ENCODE measurements at regions not wholly inside any gene's neighbourhood (a gene's known extent, or its start where the extent isn't known, plus 50 kb on each side); places are given as distances from the start of the nearest gene placed in this dataset.
"Not testable (repeated sequence)": the region's sequence is repeated elsewhere in the genome, so short reads cannot be mapped to it uniquely, and the experiment has no call there.

DNA sequence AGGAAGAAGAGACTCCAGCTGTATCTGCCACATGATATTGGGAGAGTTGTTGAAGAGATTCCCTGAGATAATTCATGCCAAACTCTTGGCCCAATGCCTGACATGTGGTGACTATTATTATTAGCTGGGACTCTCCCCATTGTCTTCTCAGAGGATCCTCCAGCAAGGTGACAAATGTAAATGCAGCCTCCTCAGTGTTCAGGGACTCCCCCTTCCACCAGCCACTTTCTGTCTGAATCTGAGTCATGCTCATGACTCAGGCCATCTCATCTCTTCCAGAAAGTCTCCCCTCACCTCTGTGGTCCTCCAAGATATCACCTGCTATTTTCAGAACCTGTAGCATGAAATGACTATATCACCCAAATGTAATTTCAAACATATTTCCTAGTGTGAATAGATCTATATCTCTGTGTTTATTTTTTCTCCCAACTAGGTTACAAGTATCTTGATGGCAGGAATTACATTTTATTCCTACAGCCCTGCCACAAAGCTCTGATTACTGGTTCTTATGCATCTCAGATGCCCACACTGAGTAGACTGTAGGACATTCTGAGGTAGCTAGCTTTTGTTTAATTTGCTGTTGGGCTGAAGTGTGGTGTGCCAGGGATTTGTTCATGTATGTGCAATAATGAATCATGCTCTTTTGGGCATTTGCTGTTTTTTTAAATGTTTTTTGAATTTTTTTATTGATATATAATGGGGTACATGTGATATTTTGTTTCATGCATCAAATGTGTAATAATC, 126.6 kb upstream of the IL12B start:
- DNase-seq: no peak

DNA sequence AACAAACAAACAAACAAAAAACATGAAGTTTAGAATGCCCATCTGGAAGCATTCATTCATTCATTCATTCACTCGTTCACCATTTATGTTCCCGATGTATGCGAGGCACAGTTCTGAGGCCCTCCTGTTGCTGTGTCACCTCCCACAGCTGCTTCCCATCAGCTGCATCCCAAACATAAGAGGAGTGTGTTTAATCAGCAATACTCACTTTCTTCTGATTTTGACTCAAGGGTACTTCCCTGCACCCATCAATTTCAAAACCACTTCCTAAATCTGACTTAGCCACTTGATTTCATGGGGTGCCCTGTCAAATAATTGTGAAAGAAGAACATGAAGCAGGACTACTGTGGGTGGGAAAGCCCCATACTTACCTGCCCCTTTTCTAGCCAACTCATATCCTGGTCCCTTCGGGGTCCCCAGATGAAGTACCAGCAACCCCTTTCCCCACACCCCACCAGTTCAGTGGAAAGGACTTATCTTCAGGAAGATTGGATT, 128.0 kb upstream of the IL12B start:
- no peak for DNase-seq

DNA sequence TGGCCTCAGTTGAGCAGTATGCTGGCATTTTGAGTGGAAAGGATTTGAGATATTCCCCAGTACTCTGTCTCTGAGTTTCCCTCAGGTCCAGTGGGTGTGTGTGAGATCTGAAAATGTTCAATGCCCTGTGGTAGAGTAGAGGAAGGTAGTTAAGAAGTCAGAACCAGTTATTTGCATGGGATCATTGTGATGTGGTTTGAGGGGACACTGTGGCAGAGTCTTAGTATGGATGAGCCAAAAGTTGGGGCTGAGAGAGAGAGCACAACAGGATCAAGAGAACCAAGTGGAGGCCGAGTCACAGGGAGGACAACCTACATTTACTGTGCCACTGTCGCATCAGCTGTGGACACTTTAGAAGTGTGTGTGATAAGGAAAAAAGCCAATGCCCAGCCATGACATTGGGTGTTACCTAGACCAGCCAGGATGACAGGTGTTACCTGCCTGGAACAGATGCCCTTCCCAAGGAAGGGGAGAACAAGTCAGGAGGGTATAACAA, 128.9 kb upstream of the IL12B start:
- DNase-seq: no peak

DNA sequence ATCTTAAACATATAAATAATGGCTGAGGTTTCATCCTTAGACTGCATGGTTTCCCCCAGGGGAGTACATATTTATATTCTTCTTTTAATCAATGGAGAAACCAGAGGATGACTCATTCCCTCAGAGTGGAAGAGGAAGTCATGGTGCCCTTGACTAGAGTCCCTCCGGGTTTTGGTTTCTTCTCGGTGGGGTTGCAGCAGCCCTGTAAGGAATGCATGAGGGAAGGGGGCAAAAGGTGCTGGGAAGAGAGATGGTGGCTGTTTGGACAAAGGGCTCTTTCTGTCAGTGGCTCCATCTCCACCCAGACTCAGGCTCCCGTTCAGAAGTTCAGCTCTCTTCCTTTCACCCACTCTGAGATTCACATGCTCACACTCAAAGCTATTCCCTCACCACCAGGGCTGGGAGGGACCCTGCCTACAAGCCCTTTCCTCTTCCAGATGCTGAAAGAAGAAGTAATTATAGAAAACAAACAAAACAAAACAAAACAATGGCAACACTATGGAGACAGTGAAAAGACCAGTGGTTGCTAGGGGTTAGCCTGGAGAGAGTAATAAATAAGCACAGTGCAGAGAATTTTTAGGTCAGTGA, 129.8 kb upstream of the IL12B start:
- no peak for DNase-seq

DNA sequence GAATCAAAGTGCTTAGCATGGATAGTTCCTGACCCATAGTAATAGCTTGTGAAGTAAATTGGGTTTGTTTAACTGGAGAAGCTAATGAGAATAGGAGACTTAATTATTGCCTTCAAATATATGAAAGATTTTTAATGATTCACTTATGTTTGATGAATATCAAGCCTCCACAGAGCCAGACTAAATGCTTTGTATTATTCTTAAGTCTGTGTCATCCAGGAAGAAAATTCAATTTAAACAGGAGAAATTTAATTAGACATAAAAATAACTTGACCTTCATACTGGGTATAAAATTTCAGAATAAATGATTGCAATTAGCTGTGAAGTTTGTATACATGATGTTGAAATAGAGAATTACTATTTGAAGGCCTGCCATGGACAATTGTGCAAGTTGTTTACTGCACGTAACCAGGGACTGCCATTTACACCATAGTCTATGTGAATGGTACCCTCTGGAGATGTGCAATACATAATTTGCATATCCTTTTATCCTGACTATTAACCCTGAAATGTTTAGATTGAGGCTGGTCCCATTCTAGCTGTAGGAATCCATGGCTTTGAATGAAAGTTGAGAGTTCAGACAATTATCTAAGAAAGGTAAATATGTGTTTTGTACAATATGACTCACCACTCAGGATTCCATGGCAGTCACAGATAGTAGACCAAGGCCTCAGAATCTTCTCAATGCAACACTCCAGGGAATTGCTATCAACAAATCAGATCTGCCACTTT, 133.5 kb upstream of the IL12B start:
- DNase-seq: no peak

DNA sequence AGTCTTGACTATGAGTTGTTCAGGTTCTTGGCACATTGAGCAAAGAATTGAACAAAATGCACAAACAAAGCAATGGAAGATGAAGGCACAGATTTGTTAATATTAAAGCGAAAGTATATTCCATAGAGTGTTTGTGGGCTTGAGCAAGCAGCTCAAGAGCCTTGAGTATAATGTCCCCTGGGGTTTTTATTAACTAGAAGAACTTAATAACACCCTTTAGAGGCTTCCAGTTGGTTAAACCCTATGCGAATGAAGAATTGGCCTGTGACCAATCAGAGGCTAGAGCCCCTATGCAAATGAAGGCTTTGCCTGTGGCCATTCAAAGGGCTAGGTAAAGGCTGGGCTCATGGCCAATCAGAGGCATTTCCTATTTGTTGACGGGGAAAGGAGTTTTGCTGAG, 135.3 kb upstream of the IL12B start:
- DNase-seq: no peak

DNA sequence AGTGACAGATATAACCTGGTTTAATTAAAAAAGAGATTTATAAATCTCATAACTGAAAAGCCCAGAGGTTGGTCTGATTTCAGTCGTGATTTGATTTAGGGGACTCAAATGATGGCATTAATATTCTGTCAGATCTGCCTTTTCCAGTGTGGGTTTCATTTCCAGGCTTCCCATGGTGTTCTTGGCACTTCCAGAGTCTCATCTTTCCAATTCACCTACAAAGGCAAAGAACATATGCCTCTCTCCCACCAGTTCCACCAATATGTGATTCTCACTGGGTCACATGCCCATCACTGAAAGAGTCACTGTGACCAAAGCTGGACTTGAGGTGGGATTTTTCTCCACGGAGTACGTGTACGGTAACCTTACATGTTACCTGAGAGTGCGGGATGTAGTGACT, 137.4 kb upstream of the IL12B start:
- no peak for DNase-seq

DNA sequence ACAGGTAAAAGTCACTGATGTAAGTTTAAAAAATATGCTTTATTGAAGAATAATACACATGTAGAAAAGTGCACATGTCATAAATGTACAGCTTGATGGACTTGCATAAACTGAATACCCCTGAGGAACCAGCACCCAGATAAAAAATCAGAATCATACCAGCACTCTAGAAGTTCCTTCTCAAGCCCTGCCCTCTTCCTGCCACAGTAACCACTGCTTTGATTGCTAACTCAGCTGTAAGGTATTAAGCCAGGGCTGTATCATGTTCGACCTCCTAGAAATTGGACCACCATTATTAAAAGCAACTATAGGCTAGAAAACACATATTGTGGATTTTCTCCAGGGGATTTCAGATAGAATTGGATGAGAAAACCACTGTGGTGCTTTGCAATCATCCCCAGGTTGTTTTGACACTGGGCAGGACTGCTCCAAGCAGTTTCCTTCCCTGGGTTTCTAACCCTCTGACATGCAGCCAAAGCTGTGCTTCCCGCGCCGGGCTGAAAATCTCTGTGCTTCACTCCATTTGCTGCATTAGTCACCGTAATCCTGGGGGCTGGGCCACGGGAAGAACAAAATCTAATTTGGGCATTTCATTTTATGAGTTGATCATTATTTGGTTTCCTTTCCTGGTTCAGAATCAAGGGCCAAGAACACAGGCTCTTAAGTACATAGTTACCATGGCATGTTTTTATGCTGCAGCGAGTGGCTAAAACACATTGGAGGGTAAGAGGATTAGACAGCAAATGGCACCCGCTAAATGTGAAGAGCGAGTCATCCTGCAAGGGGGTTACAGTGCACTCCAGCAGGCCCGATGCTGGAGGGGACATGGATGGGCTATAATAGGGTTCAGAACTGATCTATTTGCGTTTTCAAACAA, 139.4 kb upstream of the IL12B start:
- no peak for DNase-seq

DNA sequence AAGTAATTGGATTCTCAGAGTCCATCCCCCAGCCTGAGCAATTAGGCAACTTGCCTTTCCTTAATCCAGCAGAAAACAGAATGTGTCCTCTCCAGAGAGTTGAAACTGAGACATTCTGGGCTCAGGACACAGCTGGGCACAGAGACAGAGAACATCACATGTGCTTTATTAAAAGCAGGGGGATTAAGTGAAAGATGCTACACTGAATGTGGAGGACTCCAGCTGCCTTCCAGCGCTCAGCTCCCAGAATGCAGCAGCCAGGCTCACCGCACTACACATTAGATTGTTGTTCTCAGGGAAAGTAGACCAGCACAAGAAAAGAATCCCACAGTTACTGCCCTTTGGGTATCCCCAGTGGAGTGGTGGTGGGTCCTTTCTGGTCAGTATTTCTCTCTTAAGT, 141.6 kb upstream of the IL12B start:
- no peak for DNase-seq

DNA sequence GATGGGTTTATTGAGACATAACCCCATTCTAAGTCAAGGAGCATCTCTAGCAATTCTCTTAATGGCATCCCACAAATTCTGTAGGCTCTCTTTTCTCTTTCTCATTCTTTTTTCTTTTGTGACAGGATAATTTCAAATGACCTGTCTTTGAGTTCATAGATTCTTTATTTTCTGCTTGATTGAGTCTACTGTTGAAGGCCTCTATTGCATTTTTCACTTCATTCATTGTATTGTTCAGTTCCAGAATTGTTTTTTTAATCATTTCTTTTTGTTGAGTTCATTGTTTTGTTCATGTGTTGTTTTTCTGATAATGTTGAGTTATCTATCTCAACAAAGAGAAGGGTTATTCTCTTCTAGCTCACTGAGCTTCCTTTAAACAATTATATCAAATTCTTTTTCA, 144.7 kb upstream of the IL12B start:
- no peak for DNase-seq

DNA sequence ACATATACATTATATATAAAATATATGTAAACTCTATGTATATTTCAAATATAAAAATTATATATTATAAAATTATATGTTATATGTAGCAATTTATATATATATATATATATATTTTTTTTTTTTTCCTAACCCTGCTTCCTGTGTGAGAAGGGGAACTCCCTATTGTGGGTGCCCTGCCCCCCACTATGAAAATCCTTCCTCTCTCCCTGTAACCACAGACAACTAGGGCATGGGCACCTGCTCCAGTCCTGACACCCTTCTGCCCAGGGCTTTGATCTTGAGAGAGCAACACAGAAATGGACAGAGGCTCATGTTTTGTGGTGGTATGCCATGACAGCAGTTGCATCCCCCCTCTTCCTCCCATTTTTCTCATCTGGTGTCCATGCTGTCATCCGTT, 148.7 kb upstream of the IL12B start:
- no peak for DNase-seq

DNA sequence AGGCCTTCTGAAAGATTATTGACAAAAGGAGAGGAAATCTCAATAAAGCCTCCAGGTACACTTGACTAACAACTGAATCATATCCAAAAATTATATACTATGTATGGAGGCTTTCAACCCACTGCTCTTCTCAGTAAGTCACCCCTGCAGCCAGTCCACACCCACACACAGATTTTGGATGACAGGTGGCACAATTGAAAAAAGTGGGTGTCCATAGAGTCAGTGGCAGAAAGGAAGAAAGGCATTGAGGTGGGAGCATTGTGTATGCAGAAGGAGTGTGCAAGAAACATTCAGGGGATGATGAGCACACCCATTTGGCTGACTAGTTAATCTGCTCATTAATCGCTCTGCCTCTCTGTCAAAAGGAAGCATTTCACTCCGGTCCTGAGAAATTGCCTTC, 150.6 kb upstream of the IL12B start:
- no peak for DNase-seq

DNA sequence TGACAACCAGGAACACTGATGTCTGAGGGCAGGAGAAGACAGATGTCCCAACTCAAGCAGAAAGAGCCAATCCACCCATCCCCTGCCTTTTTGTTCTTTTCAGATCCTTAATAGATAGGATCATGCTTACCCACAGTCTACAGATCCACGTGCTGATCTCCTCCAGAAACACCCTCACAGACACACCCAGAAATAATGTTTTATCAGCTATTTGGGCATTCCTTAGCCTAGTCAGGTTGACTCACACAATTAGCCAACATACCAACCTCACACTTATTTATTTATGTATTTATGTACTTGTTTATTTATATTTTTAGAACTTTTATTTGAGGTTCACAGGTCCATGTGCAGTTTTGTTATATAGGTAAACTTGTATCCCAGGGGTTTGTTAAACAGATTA, 151.5 kb upstream of the IL12B start:
- no peak for DNase-seq

DNA sequence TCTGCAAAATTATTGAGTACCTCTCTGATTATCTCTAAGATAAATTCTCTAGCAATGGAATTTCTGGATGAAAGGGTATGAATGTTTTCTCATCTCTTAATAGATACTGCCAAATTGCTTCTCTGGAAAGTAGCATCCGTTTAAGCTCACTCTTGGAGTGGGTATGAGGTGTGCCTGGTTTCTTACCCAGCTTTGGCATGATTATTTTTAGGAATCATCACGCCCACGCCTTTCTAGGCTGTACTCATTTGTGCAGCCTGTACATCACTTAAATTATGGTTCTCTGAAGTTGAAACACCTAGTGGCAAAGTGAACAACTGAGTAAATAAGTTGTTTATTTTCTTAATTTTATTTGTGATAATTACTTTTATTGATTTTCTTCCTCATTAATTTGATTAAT, 156.5 kb upstream of the IL12B start:
- DNase-seq: no peak

DNA sequence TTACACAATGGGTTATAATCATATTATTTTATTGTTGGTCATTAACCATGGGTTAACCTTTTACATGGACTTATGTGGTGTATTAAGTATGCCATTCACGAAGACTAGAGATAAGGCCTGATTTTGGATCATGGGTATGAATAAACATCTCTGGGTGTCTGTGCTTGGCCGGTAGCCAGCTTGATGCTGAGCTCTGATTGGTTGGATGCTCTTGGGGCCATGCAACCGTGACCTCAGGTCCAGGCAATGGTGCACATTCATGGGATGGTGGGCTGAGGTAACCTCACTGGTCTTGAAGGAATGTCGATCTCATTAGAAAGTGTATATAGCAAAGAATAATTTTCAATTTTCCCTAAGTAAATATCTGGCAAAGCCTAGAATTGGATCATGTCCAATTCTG, 158.2 kb upstream of the IL12B start:
- no peak for DNase-seq

DNA sequence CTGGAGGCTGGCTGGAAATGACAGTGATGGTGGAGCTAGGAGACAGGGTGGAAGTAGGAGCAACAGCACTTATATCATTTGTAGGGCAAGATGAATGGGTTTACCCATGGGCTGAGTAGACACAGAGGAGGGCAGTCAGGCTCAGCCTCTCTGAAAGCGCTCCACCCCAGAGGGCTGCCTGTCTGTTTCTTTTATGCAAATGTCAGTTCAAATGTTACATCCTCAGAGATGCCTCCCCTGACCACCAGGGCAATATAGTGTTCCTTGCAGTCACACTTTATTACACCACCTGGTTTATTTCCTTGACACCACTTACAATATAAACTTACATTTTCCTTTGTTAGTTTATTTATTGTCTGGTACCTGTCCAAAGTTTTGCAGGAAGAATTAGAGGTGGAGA, 159.5 kb upstream of the IL12B start:
- DNase-seq: no peak

DNA sequence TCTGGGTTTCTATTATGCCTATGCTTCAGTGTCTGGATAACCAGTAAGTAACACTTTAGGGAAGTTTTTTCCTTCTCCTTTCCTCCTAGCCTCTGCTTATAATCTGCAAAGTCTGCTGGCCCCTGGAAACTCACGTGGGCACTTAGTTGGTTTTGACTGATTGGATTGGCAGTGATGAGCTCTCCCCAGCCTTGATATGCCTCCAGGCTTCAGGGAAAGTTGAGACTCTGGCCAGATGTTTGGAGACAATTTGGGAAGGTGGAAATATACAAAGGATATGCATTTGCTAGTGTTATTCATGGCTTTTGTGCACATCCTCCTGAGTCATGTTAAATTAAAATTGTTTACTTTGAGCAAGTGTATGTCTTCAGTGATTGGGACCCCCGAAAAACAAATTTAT, 160.2 kb upstream of the IL12B start:
- no peak for DNase-seq

DNA sequence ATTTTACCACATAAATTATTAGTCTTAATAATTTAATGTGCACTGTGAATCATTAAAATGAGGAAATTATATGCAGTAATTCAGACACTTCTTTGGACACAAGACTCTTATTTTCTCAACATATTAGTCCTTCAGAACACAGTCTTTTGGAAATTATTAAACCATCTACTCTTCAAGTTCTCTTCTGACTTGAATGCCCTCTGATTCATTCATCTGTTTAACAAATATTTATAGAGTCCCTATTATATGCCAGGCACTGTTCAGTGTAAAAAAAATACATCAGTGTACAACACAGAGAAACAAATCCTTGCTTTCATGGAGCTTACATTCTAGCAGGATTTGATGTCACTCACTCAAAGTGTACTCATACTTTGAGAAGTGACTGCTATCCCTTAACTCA, 163.4 kb upstream of the IL12B start:
- DNase-seq: no peak

DNA sequence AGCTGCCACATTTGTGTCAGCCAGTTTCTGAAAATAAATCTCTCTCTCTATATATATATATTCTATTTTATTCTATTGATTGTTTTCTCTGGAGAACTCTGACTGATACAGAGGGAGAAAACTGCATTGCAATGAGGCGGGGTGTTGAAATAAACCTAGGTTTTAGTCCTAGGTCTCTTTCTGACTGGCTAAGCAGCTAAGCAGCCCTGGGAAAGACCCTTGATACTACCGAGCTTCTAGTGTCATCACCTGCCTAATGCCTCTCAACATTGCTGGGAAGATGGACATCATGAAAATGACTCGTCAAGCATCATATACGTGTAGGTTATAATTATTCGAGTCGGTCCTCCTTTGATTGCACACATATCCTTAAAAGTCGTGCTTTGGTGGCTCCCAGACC, 166.5 kb upstream of the IL12B start:
- no peak for DNase-seq

DNA sequence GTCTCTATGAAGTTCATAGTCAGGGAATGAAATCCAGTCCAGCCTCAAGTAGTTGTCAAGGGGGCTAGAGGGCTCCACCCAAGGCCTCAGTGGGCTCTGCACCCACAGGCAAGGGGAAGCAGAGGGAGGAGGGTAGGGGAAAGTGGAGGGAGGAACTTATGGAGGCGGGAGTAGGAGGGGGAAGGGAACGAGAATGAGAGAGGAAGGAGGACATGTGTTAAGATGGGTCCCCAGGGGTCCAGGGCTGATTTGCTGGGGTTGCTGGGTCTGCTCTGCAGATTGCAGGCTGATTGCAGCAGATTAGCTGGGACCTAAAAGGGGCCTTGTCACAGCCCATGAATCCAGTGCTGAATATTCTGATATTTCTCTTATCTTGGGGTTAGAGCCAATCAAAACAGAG, 166.9 kb upstream of the IL12B start:
- DNase-seq: no peak

DNA sequence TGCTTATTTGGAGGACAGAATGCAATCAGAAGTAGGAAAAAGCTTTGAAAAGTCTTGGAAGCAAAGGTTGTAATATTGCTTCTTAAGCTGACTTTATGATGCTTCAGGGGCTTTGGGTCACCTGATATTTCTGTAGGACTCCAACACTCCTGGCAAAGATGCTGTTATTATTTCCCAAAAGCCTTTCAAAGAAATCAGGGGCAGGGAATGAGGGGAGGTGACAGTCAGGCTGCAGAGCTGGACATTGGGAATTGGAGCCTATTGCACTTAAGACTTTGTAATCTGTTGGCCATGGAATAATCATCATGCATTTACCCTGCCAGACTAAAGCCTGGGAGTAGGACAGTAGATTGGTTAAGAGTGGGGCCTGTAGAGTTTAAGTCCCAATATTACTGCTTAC, 168.3 kb upstream of the IL12B start:
- no peak for DNase-seq

DNA sequence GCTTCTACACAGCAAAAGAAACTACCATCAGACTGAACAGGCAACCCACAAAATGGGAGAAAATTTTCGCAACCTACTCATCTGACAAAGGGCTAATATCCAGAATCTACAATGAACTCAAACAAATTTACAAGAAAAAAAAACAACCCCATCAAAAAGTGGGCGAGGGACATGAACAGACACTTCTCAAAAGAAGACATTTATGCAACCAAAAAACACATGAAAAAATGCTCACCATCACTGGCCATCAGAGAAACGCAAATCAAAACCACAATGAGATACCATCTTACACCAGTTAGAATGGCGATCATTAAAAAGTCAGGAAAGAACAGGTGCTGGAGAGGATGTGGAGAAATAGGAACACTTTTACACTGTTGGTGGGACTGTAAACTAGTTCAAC, 171.8 kb upstream of the IL12B start:
- not testable (repeated sequence) for DNase-seq

DNA sequence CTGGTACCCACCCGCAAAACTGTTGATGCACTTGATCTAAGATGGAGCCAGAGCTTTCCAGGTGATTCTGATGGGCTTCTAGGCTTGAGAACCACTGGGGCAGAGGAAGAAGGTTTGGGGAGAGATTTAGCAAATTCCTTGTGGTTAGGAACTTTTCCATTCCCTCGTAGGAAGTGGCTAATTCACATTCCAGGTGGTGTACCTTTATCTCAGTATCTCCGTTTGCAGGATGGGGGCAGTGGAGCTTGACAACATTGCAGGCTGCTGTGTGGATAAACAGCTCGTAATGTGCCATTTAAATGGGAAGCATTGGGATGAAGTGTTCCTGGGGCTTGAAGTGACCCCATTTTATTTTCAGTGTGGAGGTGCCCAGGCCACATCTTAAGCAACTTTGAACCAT, 172.9 kb upstream of the IL12B start:
- DNase-seq: no peak

Measured in midbrain (tissue), 1 donor.